TTC549 (cell line): ENCODE measurements at regions not wholly inside any gene's neighbourhood (a gene's known extent, or its start where the extent isn't known, plus 50 kb on each side); places are given as distances from the start of the nearest gene placed in this dataset.
"Not testable (repeated sequence)": the region's sequence is repeated elsewhere in the genome, so short reads cannot be mapped to it uniquely, and the experiment has no call there.

Experiments
- FAIRE-seq: peaks from 2 replicates; lab custom pipeline; 2012; peaks lifted over from hg19 to GRCh38; lab: Jason Lieb, UNC

DNA sequence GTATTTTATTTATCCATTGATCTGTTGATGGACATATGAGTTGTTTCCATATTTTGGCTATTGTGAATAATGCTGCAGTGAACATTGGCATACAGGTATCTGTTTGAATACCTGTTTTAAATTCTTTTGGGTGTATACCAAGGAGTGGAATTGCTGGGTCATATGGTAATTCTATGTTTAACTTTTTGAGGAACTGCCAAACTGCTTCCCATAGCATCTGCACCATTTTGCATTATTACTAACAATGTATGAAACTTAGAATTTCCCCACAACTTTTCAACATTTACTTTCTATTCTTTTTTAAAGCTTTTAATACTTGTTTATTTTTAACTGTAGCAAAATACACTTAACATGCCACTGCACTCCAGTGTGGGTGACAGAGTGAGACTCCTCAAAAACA lies 57.0 kb upstream of the MSN start:
- FAIRE-seq, result no peak

DNA sequence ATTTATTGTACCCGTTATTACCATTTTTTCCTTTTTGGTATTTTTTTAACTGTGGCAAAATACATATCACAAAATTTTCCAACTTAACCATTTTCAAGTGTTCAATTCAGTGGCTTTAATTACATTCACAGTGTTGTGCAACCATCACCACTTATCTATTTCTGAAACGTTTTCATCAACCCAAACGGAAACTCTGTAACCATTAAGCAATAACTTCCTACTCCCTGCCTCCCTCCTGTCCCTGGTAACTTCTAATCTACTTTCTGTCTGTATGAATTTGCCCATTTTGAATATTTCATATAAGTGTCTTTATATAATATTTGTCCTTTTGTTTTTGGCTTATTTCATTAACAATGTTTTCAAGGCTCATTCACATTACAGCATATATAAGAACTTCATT lies 57.4 kb upstream of the MSN start:
- no peak for FAIRE-seq

DNA sequence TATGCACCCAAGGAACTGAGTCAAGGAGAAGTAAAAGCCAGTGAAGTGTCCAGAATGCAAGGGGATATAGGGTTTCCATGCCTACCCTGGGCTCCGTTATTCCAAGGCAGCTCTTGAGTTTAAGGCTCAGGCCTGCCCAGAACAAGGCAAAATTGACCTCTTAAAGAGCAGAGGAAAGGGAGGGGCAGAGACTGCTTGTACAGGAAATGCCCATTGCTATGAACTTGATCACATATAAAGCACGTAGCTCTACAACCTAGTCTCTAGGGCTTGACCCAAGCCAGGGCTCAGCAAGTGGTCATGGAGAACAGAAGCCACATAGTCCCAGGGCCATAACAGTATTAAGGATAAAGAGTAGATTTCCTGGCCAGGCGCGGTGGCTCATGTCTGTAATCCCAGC lies 58.2 kb upstream of the MSN start:
- no peak for FAIRE-seq

DNA sequence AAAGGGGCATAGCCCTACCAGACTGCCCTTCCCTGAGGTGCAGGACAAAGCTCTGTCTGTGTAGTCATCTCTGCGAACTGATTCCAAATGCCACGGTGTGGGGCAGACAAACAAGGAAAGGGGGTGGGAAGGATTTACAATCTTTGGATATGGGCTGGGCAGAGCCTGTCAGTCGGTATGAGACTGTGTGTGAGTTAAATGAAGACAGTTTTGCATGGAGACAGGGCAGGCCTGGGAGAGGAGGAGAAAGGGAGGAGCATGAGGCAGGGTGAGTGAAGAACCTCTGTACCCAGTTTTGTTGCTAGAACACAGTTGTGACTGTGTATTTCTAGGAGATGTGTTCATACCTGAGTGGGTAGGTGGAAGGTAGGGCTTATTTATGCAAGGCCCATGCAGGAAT lies 59.4 kb upstream of the MSN start:
- no peak for FAIRE-seq

DNA sequence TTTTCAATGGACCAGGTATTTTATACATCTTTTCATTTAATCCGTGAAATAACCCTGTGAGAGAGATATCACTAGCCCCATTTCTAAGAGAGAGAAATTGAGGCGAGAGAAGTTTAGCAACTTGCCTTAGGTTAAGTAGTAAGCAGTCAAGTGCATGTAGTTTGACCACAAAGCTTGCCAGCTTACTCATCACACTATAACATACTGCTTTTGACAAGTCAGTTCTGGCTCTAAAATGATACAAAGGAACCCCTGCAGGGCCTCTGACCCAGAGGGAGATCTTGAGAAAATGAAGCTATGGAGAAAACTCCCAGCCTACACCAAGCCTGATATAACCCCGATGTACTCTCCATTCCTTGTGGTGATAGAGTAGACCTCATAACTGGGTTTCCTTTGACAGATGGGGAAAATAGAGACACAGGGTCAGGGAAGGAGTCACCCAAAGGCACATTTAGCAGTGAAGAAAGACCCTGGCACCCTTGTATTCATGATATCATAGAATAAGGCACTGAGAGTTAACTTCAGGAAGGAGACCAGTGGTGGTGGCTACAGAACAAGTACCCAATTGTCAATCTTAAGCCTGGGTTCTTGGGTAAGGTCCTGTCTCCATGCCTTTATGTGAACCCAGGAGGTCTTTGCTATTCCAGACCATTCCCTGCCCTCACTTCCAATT lies 60.2 kb upstream of the MSN start:
- FAIRE-seq, result no peak

DNA sequence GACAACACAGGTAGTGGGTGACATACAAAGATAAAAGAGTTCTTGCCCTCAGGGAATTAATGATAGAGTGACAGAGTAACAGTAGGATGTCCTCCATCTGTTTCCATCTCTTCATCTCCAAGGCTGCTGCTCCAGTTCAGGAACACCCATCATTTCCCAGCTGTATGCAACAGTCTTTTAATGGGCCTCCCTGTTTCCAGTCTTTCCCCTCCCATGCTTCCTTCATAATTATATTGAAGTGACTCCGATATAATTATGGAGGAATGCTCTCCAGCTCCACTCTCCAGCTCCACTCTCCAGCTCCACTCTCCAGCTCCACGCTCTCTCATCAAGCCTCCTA lies 65.3 kb upstream of the MSN start:
- FAIRE-seq, result no peak

DNA sequence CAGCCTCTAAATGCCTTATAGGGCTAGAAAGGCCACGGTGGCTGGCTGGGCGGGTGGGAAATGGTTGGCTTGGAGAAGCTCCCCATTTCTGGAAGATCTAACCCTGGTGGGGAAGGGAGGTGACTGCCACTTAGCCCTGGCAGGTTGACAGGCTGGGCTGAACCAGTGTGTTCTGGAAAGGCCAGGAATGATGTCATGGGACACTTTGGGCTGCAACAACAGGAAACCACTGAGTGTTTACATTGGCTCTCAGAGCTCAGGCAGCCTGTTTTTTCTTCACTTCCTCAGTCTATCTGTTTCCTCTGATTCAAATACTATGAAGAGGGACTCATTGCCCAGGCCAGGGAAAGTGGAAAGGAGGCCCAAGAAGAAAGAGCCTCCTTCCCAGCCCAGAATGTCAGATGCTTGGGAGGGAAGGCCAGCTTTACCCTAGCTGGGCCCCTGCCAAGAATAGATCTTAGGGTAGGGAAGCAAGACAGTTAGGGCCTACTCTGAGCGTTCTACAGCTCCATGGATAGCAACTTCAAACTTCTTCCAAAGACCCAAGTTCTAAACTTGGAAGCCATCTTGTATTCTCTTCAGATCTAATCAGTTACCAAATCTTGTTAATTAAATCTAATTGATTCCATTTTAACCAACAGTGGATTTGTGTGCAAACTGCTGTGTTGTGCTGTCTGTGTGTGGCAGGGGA lies 65.8 kb upstream of the MSN start:
- FAIRE-seq, result no peak

DNA sequence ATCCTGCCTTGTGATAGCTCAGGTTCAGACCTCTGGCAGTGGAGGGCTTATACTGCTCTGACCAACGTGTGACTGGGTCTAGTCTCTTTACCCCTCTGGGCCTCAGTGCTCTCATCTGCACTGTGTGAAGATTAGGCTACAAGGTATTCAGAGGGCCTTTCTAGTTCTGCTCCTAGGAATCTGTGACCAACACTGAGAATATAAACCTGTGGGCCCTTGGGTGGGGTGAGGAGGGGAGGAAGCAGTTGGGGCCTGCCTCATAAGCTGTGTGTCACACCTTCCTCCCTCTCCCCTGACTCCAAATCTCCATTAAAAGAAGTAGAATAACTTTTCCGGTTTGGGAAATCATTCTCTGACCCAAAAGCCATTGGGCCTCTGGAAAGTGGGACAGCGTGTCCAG lies 66.3 kb upstream of the MSN start:
- FAIRE-seq, result no peak

DNA sequence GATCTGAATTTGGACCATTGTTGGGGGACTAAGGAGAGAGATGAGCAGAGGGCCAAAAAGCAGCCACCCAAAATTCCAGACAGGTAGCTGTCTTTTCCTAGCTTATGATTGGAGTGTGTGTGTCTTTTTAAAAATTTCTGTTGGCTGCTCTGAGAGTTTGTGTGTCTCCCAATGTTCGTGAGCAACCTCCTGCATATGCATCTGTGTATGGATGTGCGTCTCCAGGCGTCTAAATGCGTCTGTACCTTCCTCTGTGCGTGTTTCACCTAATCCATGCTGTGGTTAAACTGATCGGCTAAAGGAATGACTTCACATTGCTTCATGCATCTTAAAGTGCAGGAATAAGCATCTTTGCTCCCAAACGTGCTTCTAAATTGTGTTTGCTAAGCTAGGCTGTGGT lies 65.5 kb upstream of the LAS1L start:
- FAIRE-seq, result no peak

DNA sequence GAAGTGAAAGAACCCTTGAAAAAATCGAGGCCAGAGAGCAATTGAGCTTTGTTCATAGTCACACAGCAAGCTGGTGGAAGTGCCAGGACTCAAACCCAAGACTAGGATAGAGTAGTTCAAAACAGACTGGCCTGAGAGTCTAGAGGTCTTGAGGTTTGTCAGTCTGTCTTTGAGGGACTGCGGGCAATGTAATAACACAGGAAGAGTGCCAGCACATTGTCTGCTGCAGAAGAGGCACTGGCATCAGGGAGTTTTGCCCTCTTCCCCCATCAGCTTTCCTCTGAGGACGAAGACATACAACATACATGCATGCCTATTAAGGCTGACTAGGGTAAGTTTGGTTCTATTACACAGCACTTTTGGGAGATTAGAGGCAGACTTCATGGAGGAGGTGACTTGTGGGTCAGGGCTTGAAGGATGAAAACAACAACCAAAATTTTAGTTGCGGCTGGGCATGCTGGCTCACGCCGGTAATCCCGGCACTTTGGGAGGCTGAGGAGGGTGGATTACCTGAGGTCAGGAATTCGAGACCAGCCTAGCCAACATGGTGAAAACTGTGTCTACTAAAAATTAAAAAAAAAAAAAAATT lies 64.1 kb upstream of the LAS1L start:
- no peak for FAIRE-seq

DNA sequence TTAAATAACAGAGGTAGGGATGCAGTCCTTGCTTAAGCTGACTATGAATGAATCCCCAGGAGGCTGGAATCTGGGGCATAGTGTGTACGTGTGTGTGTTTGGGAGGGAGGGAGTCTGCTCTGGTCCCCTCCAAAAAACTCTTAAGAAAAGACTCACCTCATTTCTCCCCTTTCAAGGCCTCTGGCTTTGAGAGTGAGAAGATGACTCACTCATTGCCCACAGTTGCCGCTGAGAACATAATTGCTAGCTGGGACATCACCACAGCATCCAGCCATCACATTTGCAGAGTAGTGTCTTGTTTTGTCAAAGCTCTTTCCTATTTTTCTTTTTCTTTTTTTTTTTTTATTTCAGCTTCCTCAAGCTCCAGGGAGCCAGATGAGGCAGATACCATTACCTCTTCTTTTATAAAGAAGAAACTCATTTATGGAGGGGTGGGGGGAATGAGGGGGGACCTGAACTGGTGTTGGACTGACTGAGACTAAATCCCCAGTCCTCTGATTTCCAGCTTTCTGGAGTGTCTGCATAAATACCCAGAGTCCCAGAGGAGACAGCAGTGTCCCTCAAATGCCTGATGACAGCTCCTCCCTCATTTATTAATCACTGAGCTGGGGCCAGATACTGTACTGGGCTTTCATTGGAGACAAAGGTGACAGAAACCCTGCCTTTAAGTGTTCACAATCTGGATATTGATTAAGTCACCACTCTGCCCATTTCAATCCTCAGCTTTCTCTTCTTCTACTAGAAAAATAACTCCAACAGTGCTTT lies 61.9 kb upstream of the LAS1L start:
- FAIRE-seq, result no peak

DNA sequence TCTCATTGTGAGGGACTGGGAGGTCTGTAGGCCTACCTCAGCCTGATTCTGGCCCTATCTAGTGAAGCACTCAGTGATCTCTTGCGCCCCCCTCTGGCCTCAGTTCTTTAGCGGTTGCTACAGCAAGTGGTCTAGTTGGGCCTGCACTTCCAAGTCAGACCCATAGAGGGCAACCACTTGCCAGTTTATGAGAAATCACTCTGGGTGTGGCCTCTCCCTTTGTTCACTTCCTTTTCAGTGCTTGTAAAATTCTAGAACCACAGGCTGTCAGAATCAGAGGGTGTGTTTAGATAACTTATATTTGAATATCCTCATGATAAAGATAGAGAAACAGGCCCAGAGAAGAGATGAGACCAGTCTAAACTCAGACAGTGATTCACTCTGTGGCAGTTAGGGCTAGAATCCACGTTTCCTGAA lies 60.9 kb upstream of the LAS1L start:
- FAIRE-seq, result peak; percentile 79

DNA sequence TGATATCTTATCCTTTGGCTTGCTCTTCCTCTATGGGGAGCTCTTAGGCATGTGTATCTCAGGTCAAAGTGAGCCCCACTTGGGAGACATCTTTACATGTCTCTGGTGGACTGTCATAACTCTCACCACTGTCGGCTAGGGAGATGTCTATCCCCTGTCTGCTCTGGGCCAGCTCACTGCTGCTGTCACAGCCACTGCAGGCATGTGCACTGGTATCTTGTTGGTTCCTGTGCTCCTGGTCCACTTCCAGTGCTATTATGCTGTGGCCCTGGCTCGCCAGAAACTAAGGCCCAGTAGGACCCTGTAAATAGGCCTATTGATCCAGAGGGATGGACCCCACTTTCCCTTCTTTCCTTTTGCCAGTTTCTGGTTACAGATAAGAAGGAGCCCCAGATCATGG lies 56.6 kb upstream of the LAS1L start:
- no peak for FAIRE-seq

DNA sequence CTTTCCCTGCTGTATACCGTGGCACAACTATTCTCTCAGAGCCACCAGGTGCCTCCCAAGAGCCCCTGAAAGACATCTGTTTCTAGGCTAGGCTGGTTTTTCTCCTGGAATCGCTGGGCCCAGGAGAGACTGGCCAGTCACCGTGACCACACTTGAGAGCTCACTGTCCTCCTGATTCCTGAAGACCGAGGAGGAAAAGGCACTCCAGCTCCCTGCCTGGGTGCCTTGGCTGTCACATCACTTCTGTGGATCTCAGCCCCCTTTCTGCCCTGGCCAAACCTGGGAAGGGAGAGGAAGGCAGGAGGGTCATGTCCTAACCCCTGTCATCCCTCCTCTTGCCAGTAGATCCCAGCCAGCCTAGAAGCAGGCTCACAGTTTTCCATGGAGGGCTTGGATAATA lies 54.7 kb upstream of the LAS1L start:
- no peak for FAIRE-seq

DNA sequence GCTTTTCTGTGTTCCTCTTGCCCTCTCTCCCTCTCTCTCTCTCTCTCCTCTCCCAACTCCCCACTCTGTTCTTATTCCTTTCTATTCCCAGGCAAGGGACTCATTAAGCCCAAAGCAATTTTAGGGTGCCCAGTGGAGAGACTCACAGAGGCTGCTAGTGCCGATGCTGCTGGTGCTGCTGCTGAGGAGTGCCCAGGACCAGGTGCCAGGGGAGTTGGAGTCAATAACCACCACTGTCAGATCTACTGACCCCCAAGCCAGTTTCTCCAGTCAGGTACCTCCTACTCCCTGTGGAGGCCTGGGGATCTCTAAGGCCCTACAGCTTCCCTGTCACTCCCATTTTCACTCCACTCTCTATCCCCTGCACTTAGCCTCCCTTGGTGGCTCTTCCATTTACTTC lies 54.2 kb upstream of the LAS1L start:
- FAIRE-seq, result no peak

DNA sequence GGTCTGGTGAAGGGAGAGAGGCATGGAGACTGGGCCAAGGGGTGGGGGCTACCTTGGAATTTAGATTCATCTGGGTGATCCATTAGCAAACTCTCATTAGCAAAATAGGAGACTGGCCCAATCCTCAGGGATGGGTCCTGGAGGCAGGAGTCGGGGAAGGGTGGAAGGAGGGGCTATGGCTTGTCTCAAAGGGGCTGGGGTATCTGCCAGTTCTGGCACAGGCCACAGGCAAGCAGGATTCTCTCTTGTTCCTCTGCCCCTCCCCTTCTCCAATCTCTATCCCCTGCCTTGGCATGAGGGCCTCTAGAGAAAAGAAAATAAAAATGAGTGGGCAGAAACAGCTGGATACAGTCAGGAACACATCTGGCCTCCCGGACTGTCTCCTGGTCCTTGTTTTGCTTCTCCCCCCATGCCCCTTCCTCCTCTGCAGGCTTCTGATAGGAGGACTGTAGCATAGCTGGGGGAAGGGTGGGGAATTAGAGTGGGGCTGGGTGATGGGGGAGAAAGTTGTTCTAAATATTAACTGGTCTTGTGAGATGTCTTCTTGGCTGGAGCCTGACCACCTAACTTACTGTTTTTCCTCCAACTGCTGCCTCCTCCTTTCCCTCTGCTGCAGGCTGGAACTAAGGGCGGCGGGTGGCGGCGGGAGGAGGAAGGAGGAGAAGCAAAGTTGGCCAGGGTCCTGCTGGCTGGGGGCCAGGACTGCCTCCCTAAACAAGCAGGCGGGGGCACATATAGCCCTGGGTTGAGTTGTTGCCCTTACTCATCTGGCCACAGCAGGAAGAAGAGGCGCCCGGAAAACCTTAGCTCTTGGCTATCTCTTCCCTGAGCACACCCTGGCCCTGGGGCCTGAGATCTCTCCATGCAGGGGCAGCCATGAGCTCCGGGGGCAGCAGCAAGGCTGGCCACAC lies 53.3 kb upstream of the LAS1L start:
- no peak for FAIRE-seq

DNA sequence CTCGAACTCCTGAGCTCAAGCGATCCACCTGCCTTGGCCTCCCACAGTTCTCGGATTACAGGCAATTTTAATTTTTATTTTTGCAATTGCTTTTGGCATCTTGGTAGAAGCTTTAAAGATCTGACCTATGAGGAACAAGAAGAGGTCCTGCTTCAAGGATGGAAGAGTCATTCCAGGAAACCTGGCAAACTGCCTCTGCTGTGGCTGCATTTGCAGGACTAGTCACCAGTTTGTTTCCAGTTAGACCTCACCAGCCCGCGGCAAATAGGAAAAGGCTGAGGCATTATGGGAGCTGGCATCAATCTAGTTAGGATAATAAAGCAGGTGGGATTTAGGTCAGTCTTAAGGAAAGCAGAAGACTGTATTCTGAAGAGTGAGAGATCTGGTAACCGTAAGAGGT lies 51.9 kb upstream of the LAS1L start:
- no peak for FAIRE-seq

DNA sequence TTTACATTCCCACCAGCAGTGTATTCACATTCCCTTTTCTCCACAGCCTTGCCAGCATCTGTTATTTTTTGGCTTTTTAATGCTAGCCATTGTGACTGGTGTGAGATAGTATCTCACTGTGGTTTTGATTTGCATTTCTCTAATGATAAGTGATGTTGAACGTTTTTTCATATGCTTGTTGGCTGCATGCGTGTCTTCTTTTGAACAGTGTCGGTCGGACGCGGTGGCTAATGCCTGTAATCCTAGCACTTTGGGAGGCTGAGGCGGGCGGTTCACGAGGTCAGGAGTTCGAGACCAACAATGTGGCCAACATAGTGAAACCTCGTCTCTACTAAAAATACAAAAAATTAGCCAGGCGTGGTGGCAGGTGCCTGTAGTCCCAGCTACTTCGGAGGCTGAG lies 50.6 kb upstream of the LAS1L start:
- not testable (repeated sequence) for FAIRE-seq
